Breast epithelium (tissue), 4 donors: ENCODE measurements at regions not wholly inside any gene's neighbourhood (a gene's known extent, or its start where the extent isn't known, plus 50 kb on each side); places are given as distances from the start of the nearest gene placed in this dataset.

ENCODE experiments used
- DNase-seq, 2 donors: peaks; one replicate each; pipeline ENCODE4 v3.0.0-alpha.2; 2019; ENCODE audit warnings: low spot score in 2 of 2
- H3K27ac ChIP-seq, 2 donors: fragments of 200-600 bp; sonication (generic) in 1 of 2; one replicate each; pipeline ENCODE4 v1.5.1; 2016 to 2019; ENCODE audit warnings: mild to moderate bottlenecking in 1 of 2
- H3K27me3 ChIP-seq, 2 donors: fragments of 200-600 bp; sonication (generic) in 1 of 2; one replicate each; pipeline versions ENCODE4 v1.5.1 to v1.6.0; 2017 to 2019; ENCODE audit warnings: control low read depth in 1 of 2, mild to moderate bottlenecking in 1 of 2
- H3K36me3 ChIP-seq: fragments of 200-600 bp; one replicate; pipeline ENCODE4 v1.5.1; 2019
- H3K4me1 ChIP-seq, 2 donors: fragments of 200-600 bp; sonication (generic); one replicate each; pipeline ENCODE4 v1.5.1; 2016 to 2019; ENCODE audit warnings: control low read depth in 1 of 2
- H3K4me3 ChIP-seq, 3 donors: fragments of 200-600 bp; sonication (generic); 1 replicate in 2 of 3; 2 replicates in 1 of 3; pipeline ENCODE4 v1.5.1; 2016 to 2019; ENCODE audit warnings: mild to moderate bottlenecking in 3 of 3, moderate library complexity in 2 of 3
- H3K9me3 ChIP-seq, 2 donors: fragments of 200-600 bp; sonication (generic) in 1 of 2; one replicate each; pipeline ENCODE4 v1.5.1; 2016 to 2019; ENCODE audit warnings: control low read depth in 1 of 2
- POLR2A ChIP-seq: fragments of 450-650 bp; IDR thresholded peaks from one replicate; pipeline ENCODE4 v1.6.1; 2016; ENCODE audit warnings: antibody characterized with exemption, mild to moderate bottlenecking, moderate library complexity
- POLR2AphosphoS5 ChIP-seq, 3 donors: sonication (generic); formaldehyde crosslinking; IDR thresholded peaks; one replicate each; pipeline ENCODE4 v1.6.1; 2017; ENCODE audit warnings: antibody characterized with exemption in 3 of 3
- intact Hi-C: fragments of 100-400 bp; cut with DNase I; formaldehyde crosslinking; loops from one replicate; pipeline ENCODE4 v1.15.1; 2023; ENCODE audit warnings: low total_unique reads
- TF ChIP-seq, protein P1 (sequence below), 3 donors: fragments of 450-650 bp; IDR thresholded peaks; one replicate each; pipeline ENCODE4 v1.5.1; 2016 to 2017; ENCODE audit warnings: antibody characterized with exemption in 3 of 3, mild to moderate bottlenecking in 3 of 3, moderate library complexity in 3 of 3

DNA sequence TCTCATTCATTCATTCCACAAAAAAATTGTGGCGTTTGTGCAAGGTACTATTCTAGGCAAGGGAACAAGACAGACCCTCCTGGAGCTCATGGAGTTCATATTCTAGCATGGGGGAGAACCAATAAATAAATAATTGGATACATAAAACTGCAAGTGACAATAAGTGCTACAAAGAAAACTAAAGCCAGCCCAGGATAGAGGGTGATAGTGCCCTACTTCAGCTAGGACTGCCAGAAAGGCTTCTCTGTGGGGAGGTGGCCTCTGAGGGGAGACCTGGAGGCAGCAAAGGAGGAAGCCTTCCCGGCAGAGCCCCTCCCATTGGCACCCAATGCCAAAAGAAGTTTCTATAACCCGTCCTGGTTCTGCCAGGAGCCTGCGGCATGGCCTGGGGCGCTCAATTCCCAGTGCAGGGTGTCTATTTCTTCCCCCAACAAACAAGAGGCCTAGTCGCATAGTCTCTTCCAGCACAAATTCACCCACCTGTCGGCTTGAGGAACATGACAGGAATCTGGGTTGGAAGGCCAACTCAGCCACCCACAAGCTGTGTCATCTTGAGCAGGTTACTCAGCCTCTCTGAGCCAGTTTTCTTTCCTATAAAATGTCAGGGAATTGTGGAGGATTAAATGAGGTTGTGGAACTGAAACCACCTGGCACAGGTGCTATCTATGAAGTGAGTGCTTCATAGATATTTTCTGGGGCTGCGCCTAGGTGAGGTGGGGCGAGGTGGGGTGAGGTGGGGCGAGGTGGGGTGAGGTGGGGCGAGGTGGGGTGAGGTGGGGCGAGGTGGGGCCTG is 94.3 kb downstream of the ZFP36L2 start:
- Histone ChIP-seq H3K27ac (peak overlapping the region; percentile 89 to 93), H3K4me1 (peaks cover 8 to 25% of the 10 kb centered on the region in 2 donors), H3K9me3 (no peaks in the 10 kb centered on the region), H3K36me3 (no peaks in the 10 kb centered on the region), H3K27me3 (no peaks in the 10 kb centered on the region), H3K4me3 (no peak overlapping the region)
- no peak for TF ChIP-seq POLR2A
- TF ChIP-seq POLR2AphosphoS5 (IDR thresholded peaks at IDR 0.05), result no peak
- TF ChIP-seq, protein P1, sequence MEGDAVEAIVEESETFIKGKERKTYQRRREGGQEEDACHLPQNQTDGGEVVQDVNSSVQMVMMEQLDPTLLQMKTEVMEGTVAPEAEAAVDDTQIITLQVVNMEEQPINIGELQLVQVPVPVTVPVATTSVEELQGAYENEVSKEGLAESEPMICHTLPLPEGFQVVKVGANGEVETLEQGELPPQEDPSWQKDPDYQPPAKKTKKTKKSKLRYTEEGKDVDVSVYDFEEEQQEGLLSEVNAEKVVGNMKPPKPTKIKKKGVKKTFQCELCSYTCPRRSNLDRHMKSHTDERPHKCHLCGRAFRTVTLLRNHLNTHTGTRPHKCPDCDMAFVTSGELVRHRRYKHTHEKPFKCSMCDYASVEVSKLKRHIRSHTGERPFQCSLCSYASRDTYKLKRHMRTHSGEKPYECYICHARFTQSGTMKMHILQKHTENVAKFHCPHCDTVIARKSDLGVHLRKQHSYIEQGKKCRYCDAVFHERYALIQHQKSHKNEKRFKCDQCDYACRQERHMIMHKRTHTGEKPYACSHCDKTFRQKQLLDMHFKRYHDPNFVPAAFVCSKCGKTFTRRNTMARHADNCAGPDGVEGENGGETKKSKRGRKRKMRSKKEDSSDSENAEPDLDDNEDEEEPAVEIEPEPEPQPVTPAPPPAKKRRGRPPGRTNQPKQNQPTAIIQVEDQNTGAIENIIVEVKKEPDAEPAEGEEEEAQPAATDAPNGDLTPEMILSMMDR (IDR thresholded peaks at IDR 0.05), result no peak
- intact Hi-C loops, result loop anchor here (10.0 kb wide), 1 partner anchor 83 kb away; no protein-coding TSS in a partner anchor
- peak; percentile 64 to 76 for DNase-seq

DNA sequence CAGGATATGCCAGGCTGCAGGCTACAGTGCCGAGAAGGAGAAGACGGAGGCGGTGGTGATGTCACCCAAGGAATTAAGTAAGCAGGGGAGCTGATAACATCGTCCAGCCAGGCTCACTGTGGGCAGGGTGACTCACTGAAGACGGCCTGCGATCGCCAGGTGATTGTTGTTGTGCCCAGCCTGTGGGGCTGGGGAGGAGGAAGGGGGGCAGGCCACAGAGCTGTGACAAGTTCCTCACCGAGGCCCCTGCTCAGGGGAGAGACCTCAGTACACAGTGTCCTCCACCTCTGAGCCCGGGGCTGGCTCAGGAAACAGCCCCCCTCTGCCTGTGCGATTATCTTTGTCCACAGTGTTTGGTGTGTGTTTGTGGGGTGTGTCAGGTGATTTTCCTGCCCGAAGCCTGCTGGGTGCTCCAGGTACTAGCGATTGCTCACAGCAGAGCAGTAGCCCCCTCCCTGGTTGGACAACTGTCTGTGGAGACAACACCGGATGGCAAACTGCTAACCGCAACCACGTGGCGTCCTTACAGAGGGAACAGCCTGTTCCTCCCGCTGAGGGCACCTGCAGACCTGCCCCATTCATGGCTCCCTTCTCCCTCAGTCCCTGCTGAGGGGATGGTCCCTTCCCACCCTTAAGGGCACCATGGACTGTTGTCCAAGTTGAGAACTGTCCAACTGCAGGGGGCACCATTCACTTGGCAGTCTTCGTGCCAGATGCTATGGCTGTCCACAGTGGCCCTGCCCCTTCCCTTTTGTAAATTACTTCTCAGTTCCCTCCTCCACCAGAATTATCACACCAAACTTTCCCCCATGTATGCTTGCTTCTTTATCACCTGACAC is 95.1 kb downstream of the ZFP36L2 start:
- Histone ChIP-seq H3K9me3 (no peaks in the 10 kb centered on the region), H3K4me1 (peaks cover 8 to 25% of the 10 kb centered on the region in 2 donors), H3K27ac (peak overlapping the region; percentile 89 to 93), H3K4me3 (peak overlapping the region in 1 of 3 donors; percentile 9), H3K27me3 (no peaks in the 10 kb centered on the region), H3K36me3 (no peaks in the 10 kb centered on the region)
- DNase-seq, result peak; percentile 88 to 95
- TF ChIP-seq POLR2A (no peak), POLR2AphosphoS5 (IDR thresholded peaks at IDR 0.05) (peak; percentile 78 to 84 (median 78))
- TF ChIP-seq, protein P1 (IDR thresholded peaks at IDR 0.05), result peak; percentile 64 to 72 (median 66)
- intact Hi-C loops, result loop anchor here (10.0 kb wide), 1 partner anchor 84 kb away; no protein-coding TSS in a partner anchor

DNA sequence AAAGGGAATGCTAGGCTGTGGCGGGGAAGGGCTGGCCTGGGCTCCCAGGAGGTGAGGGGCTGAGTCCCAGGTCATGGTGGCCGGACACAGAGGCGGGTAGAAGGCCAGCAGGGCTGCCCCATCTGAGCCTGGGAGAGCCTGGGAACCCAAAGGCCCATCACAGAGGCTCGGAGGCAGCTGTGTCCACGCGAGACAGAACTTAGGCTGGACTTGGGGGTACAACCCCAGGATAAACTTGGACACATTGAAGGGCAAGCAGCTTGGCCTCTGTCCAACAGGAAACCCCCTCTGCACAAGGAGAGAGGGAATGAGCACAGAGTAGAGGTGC is 95.9 kb downstream of the ZFP36L2 start:
- intact Hi-C loops, result loop anchor here (10.0 kb wide), 1 partner anchor 84 kb away; no protein-coding TSS in a partner anchor
- peaks cover 8 to 25% of the 10 kb centered on the region in 2 donors for H3K4me1 ChIP-seq
- no peaks in the 10 kb centered on the region for H3K9me3 ChIP-seq
- DNase-seq, result no peak
- no peaks in the 10 kb centered on the region for H3K27me3 ChIP-seq
- H3K36me3 ChIP-seq, result no peaks in the 10 kb centered on the region
- H3K27ac ChIP-seq, result peak overlapping the region; percentile 89 to 93
- TF ChIP-seq POLR2AphosphoS5 (IDR thresholded peaks at IDR 0.05), result no peak
- TF ChIP-seq, protein P1 (IDR thresholded peaks at IDR 0.05), result no peak
- no peak for TF ChIP-seq POLR2A
- H3K4me3 ChIP-seq, result no peak overlapping the region

DNA sequence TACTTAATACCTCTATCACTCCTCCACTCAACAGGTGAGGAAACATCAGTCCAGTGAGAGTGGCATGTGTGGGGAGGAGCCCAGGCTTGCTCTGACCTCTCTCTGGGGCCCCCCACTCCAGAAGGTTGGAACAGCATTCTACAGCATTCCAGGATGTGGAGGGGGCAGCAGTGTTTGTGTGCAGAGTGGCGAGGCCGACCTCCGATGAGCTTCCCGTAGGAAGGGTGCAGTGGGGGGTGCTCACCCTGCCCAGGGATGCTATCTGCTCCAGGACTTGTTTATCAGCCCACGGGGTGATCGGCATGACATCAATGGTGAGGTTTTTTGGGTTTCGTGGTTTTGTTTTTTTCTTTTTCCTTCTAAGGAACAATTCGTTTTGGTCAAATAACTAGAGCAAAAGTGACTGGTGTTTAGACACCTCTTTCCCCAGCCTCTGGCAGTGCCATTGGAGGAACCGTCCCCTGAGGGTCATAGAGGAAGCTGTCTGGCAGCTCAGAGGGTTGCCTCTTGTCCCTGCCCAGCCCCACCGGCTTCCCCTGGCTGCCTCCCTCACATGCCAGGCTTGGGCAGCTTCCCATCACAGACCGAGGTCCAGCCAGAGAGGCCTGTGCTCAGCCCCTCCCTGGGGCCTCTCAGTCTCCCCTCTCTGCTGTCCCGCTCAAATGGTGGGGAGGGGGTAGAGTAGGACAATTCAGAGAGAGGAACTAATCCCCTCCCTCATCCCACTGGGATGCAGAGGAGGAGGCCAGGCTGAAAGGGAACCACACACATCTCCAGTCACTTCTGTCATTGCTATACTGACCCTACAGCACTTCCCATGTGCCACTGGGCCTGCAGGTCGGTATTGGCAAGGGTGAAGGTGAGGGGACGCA is 96.5 kb downstream of the ZFP36L2 start:
- no peak for DNase-seq
- Histone ChIP-seq H3K27ac (peak overlapping the region; percentile 89 to 93), H3K36me3 (no peaks in the 10 kb centered on the region), H3K27me3 (no peaks in the 10 kb centered on the region), H3K9me3 (no peaks in the 10 kb centered on the region), H3K4me3 (no peak overlapping the region), H3K4me1 (peaks cover 8 to 25% of the 10 kb centered on the region in 2 donors)
- intact Hi-C loops, result loop anchor here (10.0 kb wide), 1 partner anchor 85 kb away; no protein-coding TSS in a partner anchor
- no peak for TF ChIP-seq POLR2AphosphoS5 (IDR thresholded peaks at IDR 0.05)
- TF ChIP-seq POLR2A, result no peak
- TF ChIP-seq, protein P1 (IDR thresholded peaks at IDR 0.05), result no peak
